Eye (tissue), 1 donor: ENCODE measurements at regions not wholly inside any gene's neighbourhood (a gene's known extent, or its start where the extent isn't known, plus 50 kb on each side); places are given as distances from the start of the nearest gene placed in this dataset.

Experiments used
- DNase-seq: peaks from one replicate; pipeline ENCODE4 v3.0.0-alpha.2; 2015

DNA sequence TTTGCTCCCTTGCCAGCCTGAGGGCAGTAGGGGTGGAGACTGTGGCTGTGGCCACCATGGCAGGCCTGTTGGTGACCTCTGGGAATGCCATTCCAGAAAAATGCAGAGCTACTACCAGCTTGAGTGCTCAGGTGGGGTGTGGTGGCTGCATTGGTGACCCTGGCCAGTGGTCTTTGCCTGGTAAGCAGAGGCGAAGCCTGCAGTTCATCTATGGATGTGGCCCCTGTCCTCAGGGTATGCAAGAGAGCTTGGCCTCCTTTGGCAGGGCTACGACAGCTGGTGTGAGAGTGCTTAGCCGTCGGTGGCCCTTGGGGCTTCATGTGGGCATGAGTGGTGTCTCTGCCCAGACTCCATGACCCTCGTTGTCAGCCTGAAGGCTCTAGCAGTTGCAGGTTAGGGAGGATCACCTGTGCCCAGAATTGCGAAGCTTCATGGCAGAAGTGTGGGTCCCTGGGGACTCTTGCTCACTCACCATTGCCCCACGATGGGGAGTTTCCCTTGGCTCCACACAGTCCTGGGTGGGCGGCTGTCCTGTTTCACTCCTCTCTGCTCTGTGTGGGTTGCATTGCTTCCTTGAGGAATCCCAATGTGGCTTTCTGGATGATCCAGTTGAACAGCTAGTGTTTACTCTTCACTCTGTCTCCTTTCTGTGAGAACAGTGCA is 117.9 kb upstream of the CDH12 start:
- DNase-seq = no peak

DNA sequence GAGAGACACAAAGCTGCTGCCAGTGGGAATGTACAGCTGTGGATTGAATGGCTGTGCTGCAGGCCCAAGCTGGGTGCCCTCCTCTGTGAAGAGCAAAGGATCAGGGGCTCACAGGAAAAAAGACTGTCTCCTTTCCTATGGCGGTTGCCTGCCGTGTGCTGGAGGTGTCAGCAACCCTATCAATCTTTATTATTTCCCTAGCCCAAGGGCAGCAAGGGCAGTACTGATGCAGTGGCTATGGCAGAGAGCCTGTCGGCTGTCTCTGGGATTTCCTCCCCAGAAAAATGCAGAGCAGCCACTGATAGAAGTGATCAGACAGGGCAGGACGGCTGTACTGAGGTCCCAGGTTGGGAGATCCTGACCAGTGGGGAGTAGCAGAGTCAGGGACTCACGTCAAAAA is 117.3 kb upstream of the CDH12 start:
- no peak for DNase-seq

DNA sequence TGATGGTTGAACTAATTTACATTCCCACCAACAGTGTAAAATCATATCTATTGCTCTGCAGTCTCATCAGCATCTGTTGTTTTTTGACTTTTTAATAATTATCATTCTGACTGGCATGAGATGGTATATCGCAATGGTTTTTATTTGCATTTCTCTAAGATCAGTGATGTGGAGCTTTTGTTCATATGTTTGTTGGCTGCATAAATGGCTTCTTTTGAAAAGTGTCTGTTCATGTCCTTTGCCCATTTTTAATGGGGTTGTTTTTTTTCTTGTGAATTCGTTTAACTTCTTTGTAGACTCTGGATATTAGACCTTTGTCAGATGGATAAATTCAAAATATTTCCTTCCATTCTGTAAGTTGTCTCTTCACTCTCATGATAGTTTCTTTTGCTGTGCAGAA is 115.2 kb upstream of the CDH12 start:
- DNase-seq = no peak

DNA sequence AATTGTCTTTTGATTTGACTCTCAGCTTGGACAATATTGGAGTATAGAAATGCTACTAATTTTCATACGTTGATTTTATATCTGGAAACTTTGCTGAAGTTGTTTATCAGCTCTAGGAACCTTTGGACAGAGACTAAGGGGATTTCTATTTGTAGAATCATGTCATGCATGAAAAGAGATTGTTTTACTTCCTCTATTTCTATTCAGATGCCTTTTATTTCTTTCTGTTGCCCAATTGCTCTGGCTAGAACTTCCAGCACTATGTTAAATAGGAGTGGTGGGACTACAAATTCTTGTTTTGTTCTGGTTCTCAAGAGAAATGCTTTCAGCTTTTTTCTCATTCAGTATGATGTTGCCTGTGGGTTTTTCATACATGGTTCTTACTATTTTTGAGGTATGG is 112.8 kb upstream of the CDH12 start:
- no peak for DNase-seq

DNA sequence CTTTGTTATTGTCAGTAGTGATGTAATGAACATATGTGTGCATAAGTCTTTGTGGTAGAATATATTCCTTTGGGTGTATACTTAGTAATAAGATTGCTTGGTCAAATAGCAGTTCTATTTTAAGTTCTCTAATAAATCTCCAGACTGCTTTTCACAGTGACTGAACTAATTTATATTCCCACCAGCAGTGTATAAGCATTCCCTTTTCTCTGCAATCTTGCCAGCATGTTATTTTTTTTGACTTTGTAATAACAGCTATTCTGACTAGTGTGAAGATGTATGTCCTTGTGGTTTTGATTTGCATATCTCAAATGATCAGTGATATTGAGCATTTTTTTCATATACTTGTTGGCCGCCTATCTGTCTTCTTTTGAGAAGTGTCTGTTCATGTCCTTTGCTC is 111.5 kb upstream of the CDH12 start:
- DNase-seq = no peak

DNA sequence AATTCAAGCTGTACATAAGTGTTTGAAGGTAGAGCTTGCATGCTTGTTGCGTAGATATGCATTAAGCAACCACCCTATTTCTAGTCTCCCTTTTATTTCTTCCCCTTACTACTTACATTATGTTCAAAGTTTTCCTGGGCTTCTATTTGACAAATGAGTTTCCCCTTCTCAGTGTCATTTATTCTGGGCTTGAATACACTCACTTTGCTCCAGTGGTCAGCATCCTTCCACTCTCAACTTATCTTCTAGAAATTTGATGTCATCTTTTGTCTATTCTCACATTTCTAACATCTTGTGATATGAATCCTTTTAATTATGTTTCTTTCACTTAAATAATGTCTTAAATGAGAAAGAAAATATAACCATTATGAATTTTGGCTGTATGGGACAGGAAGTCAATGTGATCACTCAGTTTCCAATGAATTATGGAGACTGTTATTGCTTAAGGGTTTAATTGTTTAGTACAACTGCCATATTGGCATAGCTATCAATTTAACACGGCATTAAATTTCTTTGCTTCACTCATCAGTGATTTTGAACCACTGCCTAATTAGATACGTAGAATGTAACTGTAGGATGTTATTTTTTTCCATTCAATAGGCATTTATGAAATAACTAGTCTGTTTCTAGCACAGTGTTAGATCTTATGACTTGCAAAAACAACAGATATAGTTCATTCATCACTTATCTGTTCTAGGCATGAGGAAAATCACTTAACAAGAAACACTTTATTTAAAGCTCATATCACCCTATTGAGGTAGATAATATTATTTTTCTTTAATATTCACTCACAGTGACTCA is 105.5 kb upstream of the CDH12 start:
- DNase-seq = no peak

DNA sequence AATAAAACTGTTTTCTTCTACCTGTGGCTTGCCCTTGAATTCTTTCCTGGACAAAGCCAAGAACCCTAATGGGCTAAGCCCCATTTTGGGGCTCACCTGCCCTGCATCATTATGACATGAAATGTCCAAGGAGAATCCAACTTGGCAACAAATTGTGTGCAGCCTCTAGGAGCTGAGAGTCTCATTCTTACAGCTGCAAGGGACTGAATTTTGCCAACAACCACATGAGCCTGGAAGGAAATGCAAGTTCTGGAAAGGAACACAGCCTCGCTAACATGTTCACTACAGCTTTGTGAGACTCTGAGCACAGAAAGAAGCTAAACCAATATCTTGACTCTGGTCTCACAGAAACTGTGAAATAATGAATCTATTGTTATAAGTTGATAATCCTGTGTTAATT is 94.8 kb upstream of the CDH12 start:
- no peak for DNase-seq

DNA sequence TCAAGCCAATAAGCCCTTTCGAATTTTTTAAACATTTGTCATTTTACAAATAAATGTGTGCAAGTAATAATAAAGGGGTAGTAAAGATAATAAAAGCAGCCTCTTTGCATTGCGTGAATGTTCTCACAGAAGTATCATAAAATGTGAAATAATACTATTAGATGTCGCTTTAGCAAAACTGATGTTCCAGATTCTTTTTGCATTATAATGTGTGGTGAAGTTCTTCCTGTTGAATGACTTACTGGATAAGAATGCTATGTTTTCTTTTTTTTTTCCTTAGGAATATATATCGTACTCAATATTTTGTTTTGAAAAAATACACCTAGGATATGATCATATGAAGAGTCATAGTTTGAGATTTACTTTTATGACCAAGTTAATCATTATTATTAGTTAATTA is 85.2 kb upstream of the CDH12 start:
- no peak for DNase-seq

DNA sequence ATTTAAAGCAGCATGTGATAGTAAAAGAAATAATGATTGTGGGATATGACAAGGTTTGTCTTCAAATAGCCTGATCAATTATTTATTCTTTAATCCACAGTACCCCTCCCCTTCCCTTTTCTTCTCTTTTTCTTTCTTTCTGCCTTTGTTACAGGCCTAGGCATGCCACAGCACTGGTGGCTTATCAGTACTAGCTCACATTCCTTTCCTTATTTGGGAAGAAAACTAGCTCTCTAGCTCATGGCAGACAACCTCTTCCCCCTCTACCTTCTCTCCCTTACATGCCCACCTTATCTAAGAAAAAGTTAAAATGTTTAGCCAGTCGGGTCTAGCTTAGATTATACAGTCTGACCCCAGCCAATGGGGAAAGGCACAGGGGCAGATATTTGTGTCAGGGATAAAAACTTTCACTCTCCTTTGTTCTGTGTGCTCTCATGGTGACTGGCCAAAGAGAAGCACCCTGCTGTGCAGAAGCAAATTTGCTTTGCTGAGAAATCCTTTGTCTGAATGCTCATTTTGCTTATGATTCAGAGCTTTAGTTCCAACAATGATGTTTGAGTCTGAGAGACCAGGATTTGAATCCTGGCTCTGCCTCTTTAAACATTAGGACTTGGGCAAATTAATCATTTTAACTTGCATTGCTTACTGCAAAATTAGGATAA is 75.8 kb upstream of the CDH12 start:
- peak; percentile 11 for DNase-seq

DNA sequence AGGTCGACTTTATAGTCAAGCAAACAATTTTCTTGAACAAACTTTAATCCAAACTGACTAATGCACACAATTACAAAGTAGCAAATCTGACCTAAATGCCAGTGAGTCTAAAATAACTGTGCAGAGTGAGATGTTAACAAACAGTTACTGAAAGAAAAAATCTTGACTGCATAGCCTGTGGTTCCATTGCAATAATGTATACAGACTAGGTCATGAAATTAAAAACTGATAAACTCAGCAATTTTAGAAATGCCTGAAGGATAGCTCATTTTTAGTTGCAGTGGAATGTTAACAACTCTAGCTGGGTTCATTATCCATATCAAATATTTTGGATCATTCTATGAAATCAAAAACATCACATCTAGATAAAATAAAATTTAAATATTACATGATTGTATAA is 73.4 kb upstream of the CDH12 start:
- peak; percentile 17 for DNase-seq

DNA sequence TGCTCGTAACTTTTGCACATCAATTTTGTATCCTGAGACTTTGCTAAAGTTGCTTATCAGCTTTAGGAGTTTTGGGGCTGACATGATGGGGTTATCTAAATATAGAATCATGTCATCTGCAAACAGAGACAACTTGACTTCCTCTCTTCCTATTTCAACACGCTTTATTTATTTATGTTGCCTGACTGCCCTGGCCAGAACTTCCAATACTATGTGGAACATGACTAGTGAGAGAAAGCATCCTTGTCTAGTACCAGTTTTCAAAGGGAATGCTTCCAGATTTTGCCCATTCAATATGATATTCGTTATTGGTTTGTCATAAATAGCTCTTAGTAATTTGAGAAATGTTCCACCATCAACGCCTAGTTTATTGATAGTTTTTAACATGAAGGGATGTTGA is 65.4 kb upstream of the CDH12 start:
- DNase-seq = no peak

DNA sequence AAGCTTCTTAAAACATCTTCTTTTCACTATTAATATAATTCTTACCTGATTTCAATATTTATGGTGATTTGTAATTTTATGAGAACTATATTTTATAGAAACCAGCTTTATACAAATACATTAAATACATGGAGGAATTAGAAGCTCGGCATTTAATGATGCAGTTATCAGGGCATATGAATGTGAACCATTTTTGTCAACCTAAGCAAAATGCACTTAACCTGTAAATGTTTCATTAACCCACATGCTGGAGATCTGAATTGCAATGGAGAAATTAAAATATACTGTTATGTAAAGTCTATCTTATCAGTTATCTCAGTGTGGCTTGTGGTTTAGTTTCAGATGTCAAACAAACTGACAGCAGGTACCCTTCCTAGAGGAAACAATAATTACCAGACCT is 63.2 kb upstream of the CDH12 start:
- no peak for DNase-seq

DNA sequence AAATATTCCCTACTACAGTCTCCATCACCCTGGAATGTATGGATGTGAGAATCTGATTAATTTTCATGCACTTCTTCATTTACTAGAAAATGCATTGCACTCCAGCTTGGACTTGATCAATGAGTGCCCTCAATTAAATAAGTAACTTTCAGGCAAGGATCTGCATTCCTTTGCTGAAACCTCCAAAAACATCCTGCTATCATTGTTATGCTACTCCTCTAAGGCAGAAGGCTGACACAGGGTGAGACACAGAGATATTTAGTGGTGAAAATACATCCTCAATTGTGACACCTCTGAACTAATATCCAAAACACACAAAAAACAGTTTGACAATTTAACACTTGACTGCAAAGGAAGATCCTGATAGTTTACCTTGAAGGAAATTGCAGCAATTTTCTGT is 57.9 kb upstream of the CDH12 start:
- no peak for DNase-seq

DNA sequence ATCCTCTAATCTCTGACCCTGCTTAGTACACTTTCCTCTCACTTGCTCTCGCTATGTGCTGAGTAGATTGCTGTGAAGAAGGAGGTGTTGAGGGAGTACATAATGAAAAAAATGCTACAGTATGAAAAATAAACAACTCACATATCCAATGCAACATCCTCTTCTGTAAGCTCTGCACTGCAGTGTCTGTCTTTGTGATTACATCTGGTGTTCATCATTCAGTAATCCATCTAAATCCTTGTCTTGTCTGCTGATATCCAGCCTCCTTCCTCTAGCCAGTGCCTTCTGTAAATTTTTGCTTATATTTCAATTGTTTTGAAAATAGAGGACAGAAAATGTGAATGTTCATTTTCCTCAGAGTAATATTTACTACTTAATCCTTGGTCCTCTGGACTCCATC is 57.4 kb upstream of the CDH12 start:
- DNase-seq = no peak

DNA sequence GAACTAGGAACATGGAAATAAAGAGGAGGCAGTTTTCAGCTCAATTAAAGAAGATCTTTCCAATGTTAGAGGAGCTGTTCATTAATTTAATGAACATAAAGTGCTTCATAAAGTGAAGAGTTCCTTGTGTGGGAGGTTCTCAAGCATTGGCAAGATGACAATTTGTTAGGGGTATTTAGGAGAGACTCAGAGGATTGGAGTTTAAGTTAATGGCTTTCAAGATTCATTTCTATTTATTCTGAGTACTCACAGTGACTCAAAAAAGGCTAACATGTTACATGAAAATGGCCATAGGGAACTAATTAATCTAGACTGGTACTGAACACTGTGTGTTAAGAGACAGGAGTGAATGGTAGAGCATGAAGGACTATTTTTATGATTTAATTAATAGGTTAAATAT is 55.4 kb upstream of the CDH12 start:
- no peak for DNase-seq

DNA sequence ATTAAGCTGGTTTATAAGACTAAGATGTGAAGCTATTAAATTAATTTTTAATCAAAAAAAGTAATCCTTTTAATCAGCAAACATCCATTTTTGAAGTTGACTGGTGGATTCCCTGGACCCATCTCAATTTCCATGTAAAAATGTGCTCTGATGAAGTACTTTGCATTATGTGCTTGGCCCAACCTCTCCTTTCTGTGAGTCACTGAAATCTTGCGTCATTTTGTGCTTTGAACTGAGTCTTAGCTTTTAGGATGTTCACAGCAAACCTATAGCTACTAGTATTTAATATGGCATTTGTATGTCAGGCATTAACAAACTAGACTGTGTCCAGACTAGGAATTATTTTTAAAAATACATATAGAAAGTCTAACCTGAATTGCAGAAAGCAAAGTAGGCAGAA is 55.0 kb upstream of the CDH12 start:
- DNase-seq = no peak
